Testis (tissue), 2 donors: ENCODE measurements at regions not wholly inside any gene's neighbourhood (a gene's known extent, or its start where the extent isn't known, plus 50 kb on each side); places are given as distances from the start of the nearest gene placed in this dataset.
"Not testable (repeated sequence)": the region's sequence is repeated elsewhere in the genome, so short reads cannot be mapped to it uniquely, and the experiment has no call there.

ENCODE experiments used
- CTCF ChIP-seq, 3 experiments: fragments of 450-650 bp in 2 of 3; fragments of 200-600 bp in 1 of 3; sonication (generic) in 1 of 3; IDR thresholded peaks; one replicate each; pipeline ENCODE4 v1.5.1; 2016 to 2019; ENCODE audit warnings: antibody characterized with exemption in 3 of 3, mild to moderate bottlenecking in 2 of 3, moderate library complexity in 1 of 3
- POLR2A ChIP-seq: fragments of 450-650 bp; IDR thresholded peaks from one replicate; pipeline ENCODE4 v1.6.1; 2017; ENCODE audit warnings: antibody characterized with exemption, mild to moderate bottlenecking, moderate library complexity

DNA sequence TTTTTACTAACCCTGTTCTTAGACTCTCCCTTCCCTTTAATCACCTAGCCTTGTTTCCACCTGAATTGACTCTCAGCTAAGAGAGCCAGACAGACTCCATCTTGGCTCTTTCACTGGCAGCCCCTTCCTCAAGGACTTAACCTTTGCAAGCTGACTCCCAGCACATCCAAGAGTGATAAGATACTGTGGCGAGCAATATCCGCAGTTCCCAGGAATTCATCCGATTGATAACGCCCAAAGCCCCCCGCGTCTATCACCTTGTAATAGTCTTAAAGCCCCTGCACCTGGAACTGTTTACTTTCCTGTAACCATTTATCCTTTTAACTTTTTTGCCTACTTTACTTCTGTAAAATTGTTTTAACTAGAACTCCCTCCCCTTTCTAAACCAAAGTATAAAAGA lies 191.4 kb upstream of the RTL1 start:
- TF ChIP-seq CTCF (IDR thresholded peaks at IDR 0.05); POLR2A: not testable (repeated sequence)
